Activated CD4-positive, alpha-beta T cell treated with anti-CD3 and anti-CD28 coated beads, Interleukin-2, Interleukin-6, amounts not matched to agents 100 ng/mL and 50 ng/mL, durations not matched to agents 16 hours and 8 hours (primary cell): ENCODE measurements at regions not wholly inside any gene's neighbourhood (a gene's known extent, or its start where the extent isn't known, plus 50 kb on each side); places are given as distances from the start of the nearest gene placed in this dataset.

Experiments used
- DNase-seq: peaks from one replicate; pipeline ENCODE4 v3.0.0-alpha.2; 2020

- DNase-seq = no peak
Observed at GRCh38 chr15:55016225-55016624, 180.5 kb downstream of the RSL24D1 start.

DNA sequence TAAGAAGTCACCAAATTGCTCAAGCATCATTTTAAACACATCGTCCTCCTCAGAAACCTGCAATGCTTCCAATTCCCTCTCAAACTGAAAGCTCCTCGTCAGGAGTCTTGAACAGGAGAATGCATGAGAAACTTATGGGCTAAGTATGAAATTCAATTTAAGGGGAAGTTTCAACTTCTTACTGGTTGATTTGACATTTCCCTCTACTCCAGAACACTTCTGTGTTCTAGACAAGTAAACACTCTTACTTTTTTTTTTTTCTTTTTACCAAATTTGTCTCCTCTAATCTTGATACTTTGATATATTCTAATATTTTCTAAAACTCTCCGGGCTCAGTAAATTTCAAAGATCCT, 181.7 kb downstream of the RSL24D1 start:
- DNase-seq = no peak

- DNase-seq = no peak
Observed at GRCh38 chr15:55014391-55015092, 182.2 kb downstream of the RSL24D1 start.

DNA sequence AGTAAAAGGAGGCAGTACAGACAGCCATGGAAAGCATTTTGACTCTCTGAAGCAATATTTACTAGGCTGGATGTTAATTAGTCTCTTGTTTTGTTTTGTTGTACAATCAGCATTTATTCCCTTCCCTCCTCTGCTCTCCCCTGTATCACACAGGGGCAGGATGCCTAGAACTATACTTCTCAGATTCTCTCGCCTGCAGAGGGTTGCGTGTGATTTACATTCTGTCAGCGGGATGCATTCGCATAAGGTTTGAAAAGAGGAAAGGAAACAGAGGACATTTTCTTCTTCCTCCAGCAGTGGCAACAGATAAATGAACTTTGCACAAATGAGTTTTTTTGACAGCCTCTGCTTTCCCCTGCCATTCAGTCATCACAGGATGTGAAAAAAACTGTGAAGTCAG, 188.3 kb downstream of the RSL24D1 start:
- no peak for DNase-seq

- DNase-seq = no peak
Observed at GRCh38 chr15:55007561-55007960, 189.2 kb downstream of the RSL24D1 start.

DNA sequence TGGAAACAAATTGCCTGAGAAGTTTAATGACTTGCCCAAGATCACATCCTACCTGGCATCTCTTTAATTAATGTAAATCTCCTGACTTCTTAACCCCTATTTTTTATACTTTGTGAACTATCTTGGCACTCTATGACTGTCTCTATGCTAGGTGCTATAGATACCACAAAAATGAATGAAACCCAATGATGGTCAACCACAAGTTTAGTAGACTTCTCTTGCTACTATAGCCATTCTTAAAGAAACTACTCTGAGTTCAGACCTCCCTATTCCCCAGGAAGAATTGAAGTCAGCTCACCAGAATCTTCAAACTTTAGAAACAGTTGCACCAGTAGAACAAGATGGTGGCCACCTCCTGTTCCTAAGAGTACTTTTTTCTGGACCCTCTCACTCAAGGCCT, 191.1 kb downstream of the RSL24D1 start:
- no peak for DNase-seq

DNA sequence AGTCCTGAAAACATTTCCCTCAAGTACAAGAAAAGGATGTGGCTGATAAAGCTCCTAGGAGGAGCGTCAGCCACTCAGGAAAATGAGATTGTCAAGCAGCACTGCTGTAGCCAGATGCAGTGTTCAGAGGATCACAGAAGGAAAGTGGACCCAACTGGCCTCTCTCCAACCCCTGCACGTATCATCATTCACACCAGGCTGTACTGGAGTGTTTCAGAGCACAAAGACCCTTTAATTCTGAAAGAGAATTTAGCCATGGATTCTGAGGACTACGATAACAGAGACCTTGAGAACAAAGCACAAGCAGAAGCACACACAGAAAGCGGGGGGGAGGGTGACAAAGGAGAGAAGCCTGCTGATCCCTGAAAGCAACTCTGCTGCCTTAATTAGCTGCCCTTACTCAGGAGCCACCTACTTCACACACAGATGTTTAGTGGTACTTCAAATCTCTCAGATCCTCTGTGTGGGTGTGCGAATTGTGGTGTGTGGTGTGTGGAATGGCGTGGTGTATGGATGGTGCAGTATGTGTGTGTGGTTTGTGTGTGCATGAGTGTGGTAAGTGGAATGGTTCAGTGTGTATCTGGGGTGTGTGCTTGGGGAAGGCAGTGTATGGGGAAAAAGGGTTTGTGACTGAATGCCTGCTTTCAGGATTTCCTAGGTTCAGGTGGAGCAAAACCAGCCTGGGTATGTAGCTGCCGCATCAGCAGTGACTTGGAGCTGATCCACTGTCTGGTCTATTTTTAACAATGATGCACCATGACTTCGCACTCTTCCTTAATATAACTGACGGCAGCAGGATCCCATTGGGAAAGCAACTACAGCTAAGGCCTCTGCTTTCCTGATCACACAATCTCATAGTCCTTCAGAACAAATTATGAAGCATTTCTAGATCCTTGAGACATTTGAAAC, 192.5 kb downstream of the RSL24D1 start:
- DNase-seq = no peak

GRCh38 chr15:54998661-54999060, 198.1 kb downstream of the RSL24D1 start:
- DNase-seq = no peak

GRCh38 chr15:54990793-54991192, 205.9 kb downstream of the RSL24D1 start:
- DNase-seq = no peak

- no peak for DNase-seq
Observed at GRCh38 chr15:54987881-54988280, 208.9 kb downstream of the RSL24D1 start.

DNA sequence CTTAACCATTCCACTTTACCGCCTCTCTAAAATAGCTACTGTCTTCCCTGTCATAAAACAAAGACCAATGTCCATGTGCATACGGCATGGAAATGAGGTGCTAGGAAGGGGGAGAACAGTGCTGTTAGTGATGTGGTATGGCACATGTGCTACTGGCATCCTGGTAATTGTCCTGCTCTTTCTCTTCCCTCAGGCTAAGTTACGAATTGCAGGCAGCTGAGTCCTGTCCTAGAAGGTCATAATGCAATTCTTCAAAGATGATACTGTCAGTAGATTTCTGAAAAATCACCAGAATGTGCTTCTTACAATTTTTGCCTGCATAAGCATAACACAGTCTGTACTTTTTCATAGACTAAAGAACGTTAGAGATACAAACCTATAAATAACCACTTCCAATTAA, 216.8 kb downstream of the RSL24D1 start:
- DNase-seq = no peak

DNA sequence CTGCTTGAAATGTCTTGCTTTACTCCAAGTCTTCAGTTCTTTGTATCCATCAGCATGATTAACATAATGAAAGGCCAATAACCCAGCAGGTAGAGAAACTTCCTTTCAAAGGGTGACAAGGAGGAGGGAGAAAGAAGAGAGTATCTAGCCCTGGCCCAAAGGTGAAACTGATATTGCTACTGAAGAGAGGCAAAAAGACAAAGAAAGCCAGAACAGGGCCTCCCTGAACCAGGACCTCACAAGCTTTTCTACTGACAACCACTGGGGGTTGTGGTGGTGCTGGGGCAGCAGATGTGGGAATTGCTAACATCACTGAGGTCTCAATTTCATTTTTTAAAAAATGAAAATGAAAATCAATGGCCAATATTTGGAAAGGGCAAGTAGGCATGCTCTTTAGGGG, 234.1 kb downstream of the RSL24D1 start:
- DNase-seq = no peak

- no peak for DNase-seq
Observed at GRCh38 chr15:54960266-54960665, 236.5 kb downstream of the RSL24D1 start.

GRCh38 chr15:54941417-54941816, 255.3 kb downstream of the RSL24D1 start:
- no peak for DNase-seq

- DNase-seq = no peak
Observed at GRCh38 chr15:54917312-54917711, 279.4 kb downstream of the RSL24D1 start.

GRCh38 chr15:54915380-54915779, 281.4 kb downstream of the RSL24D1 start:
- DNase-seq = no peak

DNA sequence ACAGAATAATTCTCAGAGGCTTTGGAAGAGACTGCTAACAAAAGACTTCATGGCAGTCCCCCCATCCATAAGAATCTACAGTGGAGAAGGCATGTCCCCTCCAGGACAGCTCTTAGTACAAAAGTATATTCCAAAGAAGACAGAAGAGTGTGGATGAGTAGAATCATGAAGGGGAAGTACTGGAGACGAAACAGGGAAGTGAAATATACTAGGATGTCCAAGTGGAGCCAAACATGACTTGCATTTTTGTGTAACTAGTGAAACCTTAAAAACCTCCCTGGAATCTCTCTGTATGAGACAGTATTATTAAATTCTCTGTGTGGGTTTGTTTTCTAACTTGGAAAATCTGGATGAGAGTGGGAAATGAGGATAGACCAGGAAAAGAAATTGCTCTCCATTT, 312.4 kb downstream of the RSL24D1 start:
- no peak for DNase-seq

- DNase-seq = no peak
Observed at GRCh38 chr15:54859982-54860381, 336.8 kb downstream of the RSL24D1 start.

DNA sequence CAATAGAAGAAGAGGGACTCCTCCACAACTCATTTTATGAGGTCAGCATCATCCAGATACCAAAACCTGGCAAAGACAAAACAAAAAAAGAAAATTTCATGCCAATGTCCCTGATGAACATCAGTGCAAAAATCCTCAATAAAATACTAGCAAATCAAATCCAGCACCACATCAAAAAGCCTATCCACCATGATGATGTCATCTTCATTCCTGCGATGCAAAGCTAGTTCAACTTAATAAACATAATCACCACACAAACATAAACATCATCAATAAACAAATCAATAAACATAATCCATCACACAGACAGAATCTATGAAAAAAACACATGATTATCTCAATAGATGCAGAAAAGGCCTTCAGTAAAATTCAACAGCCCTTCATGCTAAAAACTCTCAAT, 342.1 kb downstream of the RSL24D1 start:
- DNase-seq = no peak

DNA sequence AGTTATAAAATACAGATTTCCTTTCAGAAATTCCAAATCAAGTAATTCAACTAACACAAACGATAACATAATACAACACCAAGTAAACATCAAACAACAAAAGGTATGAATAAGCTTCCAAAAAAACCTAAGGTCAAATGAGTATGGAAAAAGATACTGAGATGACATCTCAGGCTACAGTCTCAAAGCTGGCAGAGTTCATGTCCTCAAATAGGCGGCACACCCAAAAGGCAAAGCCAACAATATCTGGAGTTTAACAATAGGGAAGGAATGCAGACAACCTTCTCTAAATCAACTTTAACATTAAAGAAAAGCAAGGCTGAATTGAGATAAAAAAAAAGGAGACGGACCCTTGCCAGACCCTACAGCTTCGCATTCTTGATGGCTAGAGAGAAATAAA, 346.6 kb downstream of the RSL24D1 start:
- no peak for DNase-seq

GRCh38 chr15:54843006-54843405, 353.7 kb downstream of the RSL24D1 start:
- no peak for DNase-seq

GRCh38 chr15:54841701-54842305, 354.9 kb downstream of the RSL24D1 start:
- DNase-seq = no peak

- no peak for DNase-seq
Observed at GRCh38 chr15:54840621-54841398, 355.9 kb downstream of the RSL24D1 start.
